NK-92 treated with Interleukin-12 subunit alpha and Interleukin-12 subunit beta, amount 100 ng/mL, for 24 hours (cell line): ENCODE measurements at regions not wholly inside any gene's neighbourhood (a gene's known extent, or its start where the extent isn't known, plus 50 kb on each side); places are given as distances from the start of the nearest gene placed in this dataset.
"Not testable (repeated sequence)": the region's sequence is repeated elsewhere in the genome, so short reads cannot be mapped to it uniquely, and the experiment has no call there.

Experiments
- DNase-seq: peaks from one replicate; lab custom pipeline; 2025; lab: John Stamatoyannopoulos, UW

- not testable (repeated sequence) for DNase-seq
Measured at GRCh38 chr15:20289538-20290103, 252.0 kb downstream of the GOLGA6L6 start.

GRCh38 chr15:20288800-20289537, 252.6 kb downstream of the GOLGA6L6 start:
- DNase-seq: not testable (repeated sequence)

GRCh38 chr15:20286559-20286958, 255.0 kb downstream of the GOLGA6L6 start:
- not testable (repeated sequence) for DNase-seq

GRCh38 chr15:20285696-20286300, 255.8 kb downstream of the GOLGA6L6 start:
- DNase-seq: not testable (repeated sequence)

- DNase-seq: not testable (repeated sequence)
Measured at GRCh38 chr15:20284891-20285535, 256.6 kb downstream of the GOLGA6L6 start.

- not testable (repeated sequence) for DNase-seq
Measured at GRCh38 chr15:20283651-20284050, 257.9 kb downstream of the GOLGA6L6 start.

GRCh38 chr15:20282491-20282943, 259.1 kb downstream of the GOLGA6L6 start:
- DNase-seq: not testable (repeated sequence)

GRCh38 chr15:20281567-20282275, 259.9 kb downstream of the GOLGA6L6 start:
- not testable (repeated sequence) for DNase-seq

GRCh38 chr15:20280933-20281463, 260.6 kb downstream of the GOLGA6L6 start:
- DNase-seq: no peak

- DNase-seq: not testable (repeated sequence)
Measured at GRCh38 chr15:20280141-20280932, 261.3 kb downstream of the GOLGA6L6 start.

GRCh38 chr15:20279056-20279455, 262.5 kb downstream of the GOLGA6L6 start:
- DNase-seq: not testable (repeated sequence)

- DNase-seq: not testable (repeated sequence)
Measured at GRCh38 chr15:20278376-20278775, 263.2 kb downstream of the GOLGA6L6 start.

GRCh38 chr15:20277451-20277850, 264.1 kb downstream of the GOLGA6L6 start:
- not testable (repeated sequence) for DNase-seq

GRCh38 chr15:20276312-20277114, 265.1 kb downstream of the GOLGA6L6 start:
- not testable (repeated sequence) for DNase-seq

GRCh38 chr15:20275373-20275967, 266.1 kb downstream of the GOLGA6L6 start:
- not testable (repeated sequence) for DNase-seq

GRCh38 chr15:20272422-20273184, 269.0 kb downstream of the GOLGA6L6 start:
- no peak for DNase-seq

GRCh38 chr15:20271647-20272046, 270.0 kb downstream of the GOLGA6L6 start:
- DNase-seq: no peak

- not testable (repeated sequence) for DNase-seq
Measured at GRCh38 chr15:20269956-20270355, 271.6 kb downstream of the GOLGA6L6 start.

- DNase-seq: not testable (repeated sequence)
Measured at GRCh38 chr15:20267996-20268395, 273.6 kb downstream of the GOLGA6L6 start.
